Liver (tissue), 3 donors: ENCODE measurements at regions not wholly inside any gene's neighbourhood (a gene's known extent, or its start where the extent isn't known, plus 50 kb on each side); places are given as distances from the start of the nearest gene placed in this dataset.

Experiments used
- CTCF ChIP-seq: fragments of 150-350 bp; IDR thresholded peaks from 2 replicates; pipeline ENCODE4 v1.5.1; 2017; ENCODE audit warnings: improper control_type of control experiment, low read depth, low read length; ENCODE audit not compliant: missing input control
- EGR1 ChIP-seq, 2 donors: IDR thresholded peaks; 2 replicates each; pipeline ENCODE4 v1.6.1; 2016 to 2018; ENCODE audit warnings: antibody characterized with exemption in 2 of 2, low read depth in 2 of 2
- FOXA1 ChIP-seq: IDR thresholded peaks from 2 replicates; pipeline ENCODE4 v1.6.1; 2016; ENCODE audit warnings: antibody characterized with exemption
- JUND ChIP-seq, 2 donors: IDR thresholded peaks; 2 replicates each; pipeline ENCODE4 v1.6.1; 2016; ENCODE audit warnings: antibody characterized with exemption in 2 of 2
- MAX ChIP-seq: IDR thresholded peaks from 2 replicates; pipeline ENCODE4 v1.6.1; 2016; ENCODE audit warnings: antibody characterized with exemption
- RAD21 ChIP-seq, 2 donors: IDR thresholded peaks; 2 replicates each; pipeline ENCODE4 v1.6.1; 2016; ENCODE audit warnings: antibody characterized with exemption in 2 of 2, mild to moderate bottlenecking in 2 of 2
- REST ChIP-seq: IDR thresholded peaks from 2 replicates; pipeline ENCODE4 v1.6.1; 2016; ENCODE audit warnings: antibody characterized with exemption, mild to moderate bottlenecking
- SP1 ChIP-seq: IDR thresholded peaks from 2 replicates; pipeline ENCODE4 v1.6.1; 2018; ENCODE audit warnings: antibody characterized with exemption, mild to moderate bottlenecking
- YY1 ChIP-seq: IDR thresholded peaks from 2 replicates; pipeline ENCODE4 v1.6.1; 2016; ENCODE audit warnings: antibody characterized with exemption, mild to moderate bottlenecking
- TF ChIP-seq, protein P1 (sequence below): IDR thresholded peaks from 2 replicates; pipeline ENCODE4 v1.6.1; 2016; ENCODE audit warnings: antibody characterized with exemption
- donor health status: healthy.
- donor health status: healthy.

GRCh38 chr4:175070444-175070843, 152.3 kb downstream of the ADAM29 start:
- TF ChIP-seq JUND (IDR thresholded peaks at IDR 0.05) (no peak), CTCF (no peak), REST (no peak), EGR1 (IDR thresholded peaks at IDR 0.05; ENCODE audit: low read depth in 2 of 2) (no peak), SP1 (no peak), MAX (no peak), FOXA1 (no peak), YY1 (no peak), RAD21 (IDR thresholded peaks at IDR 0.05) (no peak)
- TF ChIP-seq, protein P1, sequence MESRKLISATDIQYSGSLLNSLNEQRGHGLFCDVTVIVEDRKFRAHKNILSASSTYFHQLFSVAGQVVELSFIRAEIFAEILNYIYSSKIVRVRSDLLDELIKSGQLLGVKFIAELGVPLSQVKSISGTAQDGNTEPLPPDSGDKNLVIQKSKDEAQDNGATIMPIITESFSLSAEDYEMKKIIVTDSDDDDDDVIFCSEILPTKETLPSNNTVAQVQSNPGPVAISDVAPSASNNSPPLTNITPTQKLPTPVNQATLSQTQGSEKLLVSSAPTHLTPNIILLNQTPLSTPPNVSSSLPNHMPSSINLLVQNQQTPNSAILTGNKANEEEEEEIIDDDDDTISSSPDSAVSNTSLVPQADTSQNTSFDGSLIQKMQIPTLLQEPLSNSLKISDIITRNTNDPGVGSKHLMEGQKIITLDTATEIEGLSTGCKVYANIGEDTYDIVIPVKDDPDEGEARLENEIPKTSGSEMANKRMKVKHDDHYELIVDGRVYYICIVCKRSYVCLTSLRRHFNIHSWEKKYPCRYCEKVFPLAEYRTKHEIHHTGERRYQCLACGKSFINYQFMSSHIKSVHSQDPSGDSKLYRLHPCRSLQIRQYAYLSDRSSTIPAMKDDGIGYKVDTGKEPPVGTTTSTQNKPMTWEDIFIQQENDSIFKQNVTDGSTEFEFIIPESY: no peak
